ENCODE measurements at regions not wholly inside any gene's neighbourhood (a gene's known extent, or its start where the extent isn't known, plus 50 kb on each side); places are given as distances from the start of the nearest gene placed in this dataset.

- TF ChIP-seq CTCF (IDR thresholded peaks at IDR 0.05) (no peak), POLR2A (IDR thresholded peaks at IDR 0.05) (no peak)
Observed at GRCh38 chr3:15873415-15873814, 75.6 kb upstream of the ANKRD28 start.

Data from body of pancreas (tissue), 4 donors.